Stomach (tissue), 4 donors: ENCODE measurements at regions not wholly inside any gene's neighbourhood (a gene's known extent, or its start where the extent isn't known, plus 50 kb on each side); places are given as distances from the start of the nearest gene placed in this dataset.

Experiments used
- CTCF ChIP-seq, 7 experiments: fragments of 450-650 bp in 4 of 7; fragments of 200-600 bp in 3 of 7; sonication (generic) in 3 of 7; IDR thresholded peaks; one replicate each; pipeline ENCODE4 v1.5.1; 2016 to 2019; ENCODE audit warnings: antibody characterized with exemption in 7 of 7, control low read depth in 2 of 7, mild to moderate bottlenecking in 1 of 7
- POLR2AphosphoS5 ChIP-seq, 3 donors: sonication (generic); formaldehyde crosslinking; IDR thresholded peaks; one replicate each; pipeline ENCODE4 v1.6.1; 2016; ENCODE audit warnings: antibody characterized with exemption in 3 of 3

DNA sequence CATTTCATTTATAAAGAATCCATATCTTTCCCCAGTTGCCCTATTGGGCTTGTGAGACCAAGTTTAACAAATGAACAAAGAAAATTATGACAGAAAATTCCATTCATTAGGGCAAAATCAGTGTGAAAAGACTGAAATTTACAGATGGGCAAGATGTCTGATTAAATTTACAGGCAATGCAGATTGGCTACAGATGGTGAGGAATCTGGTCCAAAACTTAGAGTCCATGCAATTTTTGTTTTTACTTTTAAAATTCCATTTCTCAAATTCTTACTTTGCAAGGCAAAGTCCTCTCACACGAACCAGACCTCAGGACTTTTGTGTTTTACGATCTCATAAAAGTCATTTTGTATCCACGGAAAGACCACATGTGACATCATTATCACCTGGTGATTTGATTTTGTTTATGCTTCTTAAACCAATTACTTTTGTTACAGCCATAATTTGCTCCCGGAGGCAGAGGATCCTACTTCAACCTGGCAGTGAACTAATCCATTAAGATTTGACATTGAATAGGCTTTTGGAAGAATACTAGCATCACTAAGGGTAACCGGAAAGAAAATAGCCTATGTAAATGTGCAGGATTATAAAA, 843.7 kb upstream of the CHORDC1 start:
- TF ChIP-seq CTCF (IDR thresholded peaks at IDR 0.05), result no peak
- TF ChIP-seq POLR2AphosphoS5 (IDR thresholded peaks at IDR 0.05), result no peak
